ENCODE measurements at regions not wholly inside any gene's neighbourhood (a gene's known extent, or its start where the extent isn't known, plus 50 kb on each side); places are given as distances from the start of the nearest gene placed in this dataset.
"Not testable (repeated sequence)": the region's sequence is repeated elsewhere in the genome, so short reads cannot be mapped to it uniquely, and the experiment has no call there.

GRCh38 chr16:29213251-29213650 lies 193.3 kb downstream of the NPIPB11 start:
- not testable (repeated sequence) for TF ChIP-seq POLR2AphosphoS5 (IDR thresholded peaks at IDR 0.05; ENCODE audit: borderline replicate concordance, low read depth, low read length); EZH2 (IDR thresholded peaks at IDR 0.05)
